ENCODE measurements at regions not wholly inside any gene's neighbourhood (a gene's known extent, or its start where the extent isn't known, plus 50 kb on each side); places are given as distances from the start of the nearest gene placed in this dataset.

DNA sequence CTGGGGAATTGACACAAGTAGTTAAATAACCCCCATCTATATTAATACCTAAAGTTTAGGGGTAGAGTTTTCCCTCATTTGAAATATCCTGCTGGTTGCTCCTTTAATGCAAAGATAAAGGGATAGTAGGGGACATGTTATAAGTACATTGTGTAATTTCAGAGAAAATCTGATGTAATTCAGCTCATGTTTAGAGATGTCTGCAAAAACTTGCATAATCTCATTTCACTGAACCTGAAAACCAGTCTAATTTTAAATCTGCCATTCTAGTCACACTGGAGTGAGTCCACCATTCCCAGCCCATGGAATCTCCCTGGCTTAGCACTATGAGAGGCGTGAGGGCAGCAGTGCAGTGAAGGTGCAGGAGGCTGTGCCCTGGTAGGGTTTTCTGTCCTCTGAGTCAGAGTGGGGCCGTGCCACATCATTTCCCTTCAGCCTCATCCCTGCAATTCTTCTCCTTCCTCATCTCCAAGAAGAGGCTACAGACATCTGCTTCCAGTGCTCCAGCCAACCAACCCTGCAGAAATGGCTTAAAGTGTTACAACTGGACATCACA, 246.3 kb upstream of the UMPS start:
- no peak for TF ChIP-seq CTCF (IDR thresholded peaks at IDR 0.05; ENCODE audit: extremely low read depth, missing control alignments)
- DNase-seq (ENCODE audit: low spot score), result no peak

- no peak for TF ChIP-seq CTCF (IDR thresholded peaks at IDR 0.05; ENCODE audit: extremely low read depth, missing control alignments)
- no peak for DNase-seq (ENCODE audit: low spot score)
Measured at GRCh38 chr3:124486324-124486723, 243.9 kb upstream of the UMPS start.

DNA sequence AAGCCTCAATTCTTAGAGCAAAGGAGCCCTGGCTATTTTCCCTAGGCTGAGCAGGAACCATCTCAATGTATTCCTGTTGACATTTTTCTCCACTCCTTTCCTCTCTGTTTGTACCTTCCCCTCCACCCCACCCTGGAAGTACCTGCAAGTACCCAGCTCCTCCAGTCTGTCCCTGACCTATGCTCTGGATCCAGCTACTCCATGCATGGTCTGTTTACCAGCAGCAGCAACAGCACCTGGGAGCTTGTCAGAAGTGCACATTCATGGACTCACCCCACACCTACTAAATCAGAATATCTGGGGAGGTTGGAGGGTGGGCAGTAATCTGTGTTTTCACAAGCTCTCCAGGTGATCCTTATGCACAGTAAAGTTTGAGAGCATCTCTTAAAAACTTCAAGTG, 240.7 kb upstream of the UMPS start:
- DNase-seq (ENCODE audit: low spot score), result no peak
- TF ChIP-seq CTCF (IDR thresholded peaks at IDR 0.05; ENCODE audit: extremely low read depth, missing control alignments), result no peak

DNA sequence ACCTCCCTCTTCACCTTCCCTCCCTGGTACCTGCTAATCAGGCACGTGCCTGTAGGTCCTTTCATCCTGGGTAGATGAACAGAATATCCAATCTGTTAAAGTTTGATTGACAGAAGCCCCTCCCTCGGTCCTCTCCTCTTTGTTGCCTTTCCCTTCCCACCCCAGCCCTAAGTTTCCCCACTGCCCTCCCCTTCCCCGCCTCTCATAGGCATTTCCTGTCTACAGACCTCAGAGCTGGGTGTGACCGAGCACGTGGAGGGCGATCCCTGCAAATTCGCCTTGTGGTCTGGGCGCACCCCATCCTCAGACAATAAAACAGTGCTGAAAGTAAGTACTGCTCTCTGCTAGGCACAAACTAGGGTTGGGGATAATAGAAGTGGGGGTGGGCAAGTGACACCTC, 239.2 kb upstream of the UMPS start:
- DNase-seq (ENCODE audit: low spot score), result no peak
- TF ChIP-seq CTCF (IDR thresholded peaks at IDR 0.05; ENCODE audit: extremely low read depth, missing control alignments), result no peak

GRCh38 chr3:124491875-124492274, 238.4 kb upstream of the UMPS start:
- no peak for DNase-seq (ENCODE audit: low spot score)
- no peak for TF ChIP-seq CTCF (IDR thresholded peaks at IDR 0.05; ENCODE audit: extremely low read depth, missing control alignments)

- peak; percentile 21 for DNase-seq (ENCODE audit: low spot score)
Measured at GRCh38 chr3:124492824-124493223, 237.4 kb upstream of the UMPS start.

DNA sequence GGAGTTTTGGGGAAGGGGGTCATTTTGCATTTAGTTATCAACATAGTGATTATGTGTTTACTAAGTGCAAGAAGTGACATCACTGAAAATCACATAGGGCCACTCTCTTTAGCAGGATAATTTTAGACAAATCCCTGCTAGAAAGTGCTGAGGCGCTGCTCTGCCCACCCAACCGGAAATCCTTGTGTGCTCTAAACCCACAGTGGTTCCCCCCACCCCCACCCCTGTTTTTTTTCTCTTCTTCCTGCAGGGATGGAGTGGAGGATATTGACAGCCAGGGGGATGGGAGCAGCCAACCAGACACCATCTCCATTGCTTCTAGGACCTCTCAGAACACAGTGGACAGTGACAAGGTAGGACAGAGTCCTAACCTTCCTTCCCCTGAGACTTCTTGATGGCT, 234.2 kb upstream of the UMPS start:
- TF ChIP-seq CTCF (IDR thresholded peaks at IDR 0.05; ENCODE audit: extremely low read depth, missing control alignments), result no peak
- no peak for DNase-seq (ENCODE audit: low spot score)

More at GRCh38 chr3:124492824-124493223, 237.4 kb upstream of the UMPS start:
- TF ChIP-seq CTCF (IDR thresholded peaks at IDR 0.05; ENCODE audit: extremely low read depth, missing control alignments), result peak; percentile 14
